ENCODE measurements at regions not wholly inside any gene's neighbourhood (a gene's known extent, or its start where the extent isn't known, plus 50 kb on each side); places are given as distances from the start of the nearest gene placed in this dataset.

DNA sequence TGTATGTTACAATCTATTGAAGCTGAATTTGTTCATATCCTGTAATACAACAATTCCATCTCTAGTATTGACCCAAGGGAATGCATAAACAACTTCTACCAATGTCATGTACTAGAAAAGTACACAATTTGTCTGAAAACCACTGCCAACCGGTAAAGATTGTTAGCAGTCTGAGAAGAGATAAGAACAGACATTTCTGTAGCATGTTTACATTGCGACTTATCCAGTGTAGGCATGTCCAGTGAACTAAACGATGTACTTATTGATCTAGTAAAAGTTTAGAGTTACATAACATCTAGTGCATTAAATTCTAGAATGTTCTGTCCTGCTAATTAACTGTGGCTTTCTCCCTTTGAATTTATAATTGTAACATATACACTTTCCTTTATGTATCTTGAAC lies 425.9 kb downstream of the SLITRK6 start:
- no peak for TF ChIP-seq GATA2 (IDR thresholded peaks at IDR 0.05; ENCODE audit: low read depth, low read length)
- TF ChIP-seq GATA3 (IDR thresholded peaks at IDR 0.05; ENCODE audit: low read depth, low read length): no peak
